ENCODE measurements at regions not wholly inside any gene's neighbourhood (a gene's known extent, or its start where the extent isn't known, plus 50 kb on each side); places are given as distances from the start of the nearest gene placed in this dataset.
A peak's percentile ranks its signal among the peaks of the same experiment; 100 is the strongest.

DNA sequence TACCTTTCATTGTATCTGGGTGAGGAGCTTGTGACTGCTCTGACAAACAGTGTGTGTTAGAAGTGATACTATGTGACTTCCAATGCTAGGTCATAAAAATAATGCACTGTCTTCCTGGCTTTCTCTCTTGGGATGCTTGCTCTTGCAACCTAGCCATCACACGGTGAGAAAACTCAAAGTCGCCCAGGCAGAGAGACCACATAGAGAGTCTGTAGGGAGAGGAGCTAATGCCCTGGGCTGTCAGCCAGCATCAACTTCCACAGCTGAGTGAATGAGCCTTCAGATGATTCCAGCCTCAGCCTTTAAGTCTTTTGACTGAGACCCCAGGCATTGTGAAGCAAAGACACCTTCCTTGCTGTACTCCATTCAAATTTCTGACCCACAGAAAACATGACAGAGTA, 220.6 kb upstream of the SGO1 start:
- Histone ChIP-seq H3K4me2 (no peak overlapping the region), H3K27me3 (ENCODE audit: insufficient read depth) (no peaks in the 10 kb centered on the region), H3K4me3 (no peak overlapping the region), H3K9me2 (ENCODE audit: insufficient read depth) (0 out of 2 replicates have a peak, but pooled peaks cover 6% of the 10 kb centered on the region), H3K36me3 (ENCODE audit: insufficient read depth) (no peaks in the 10 kb centered on the region), H4K20me1 (replicated peaks; ENCODE audit: insufficient read depth) (no peaks in the 10 kb centered on the region), H3K4me1 (ENCODE audit: insufficient read depth) (0 out of 2 replicates have a peak, but pooled peaks cover 6% of the 10 kb centered on the region), H3K27ac (ENCODE audit: low read depth) (no peak overlapping the region), H3F3A (replicated peaks; ENCODE audit: low read depth) (no peaks in the 10 kb centered on the region), H2AFZ (peak overlapping the region; percentile 83), H3K79me2 (replicated peaks; ENCODE audit: insufficient read depth) (no peaks in the 10 kb centered on the region)
- no peak overlapping the region for H3K27ac Mint-ChIP-seq
- TF ChIP-seq, protein P1, sequence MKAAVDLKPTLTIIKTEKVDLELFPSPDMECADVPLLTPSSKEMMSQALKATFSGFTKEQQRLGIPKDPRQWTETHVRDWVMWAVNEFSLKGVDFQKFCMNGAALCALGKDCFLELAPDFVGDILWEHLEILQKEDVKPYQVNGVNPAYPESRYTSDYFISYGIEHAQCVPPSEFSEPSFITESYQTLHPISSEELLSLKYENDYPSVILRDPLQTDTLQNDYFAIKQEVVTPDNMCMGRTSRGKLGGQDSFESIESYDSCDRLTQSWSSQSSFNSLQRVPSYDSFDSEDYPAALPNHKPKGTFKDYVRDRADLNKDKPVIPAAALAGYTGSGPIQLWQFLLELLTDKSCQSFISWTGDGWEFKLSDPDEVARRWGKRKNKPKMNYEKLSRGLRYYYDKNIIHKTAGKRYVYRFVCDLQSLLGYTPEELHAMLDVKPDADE (IDR thresholded peaks at IDR 0.05): no peak
- TF ChIP-seq, protein P2, sequence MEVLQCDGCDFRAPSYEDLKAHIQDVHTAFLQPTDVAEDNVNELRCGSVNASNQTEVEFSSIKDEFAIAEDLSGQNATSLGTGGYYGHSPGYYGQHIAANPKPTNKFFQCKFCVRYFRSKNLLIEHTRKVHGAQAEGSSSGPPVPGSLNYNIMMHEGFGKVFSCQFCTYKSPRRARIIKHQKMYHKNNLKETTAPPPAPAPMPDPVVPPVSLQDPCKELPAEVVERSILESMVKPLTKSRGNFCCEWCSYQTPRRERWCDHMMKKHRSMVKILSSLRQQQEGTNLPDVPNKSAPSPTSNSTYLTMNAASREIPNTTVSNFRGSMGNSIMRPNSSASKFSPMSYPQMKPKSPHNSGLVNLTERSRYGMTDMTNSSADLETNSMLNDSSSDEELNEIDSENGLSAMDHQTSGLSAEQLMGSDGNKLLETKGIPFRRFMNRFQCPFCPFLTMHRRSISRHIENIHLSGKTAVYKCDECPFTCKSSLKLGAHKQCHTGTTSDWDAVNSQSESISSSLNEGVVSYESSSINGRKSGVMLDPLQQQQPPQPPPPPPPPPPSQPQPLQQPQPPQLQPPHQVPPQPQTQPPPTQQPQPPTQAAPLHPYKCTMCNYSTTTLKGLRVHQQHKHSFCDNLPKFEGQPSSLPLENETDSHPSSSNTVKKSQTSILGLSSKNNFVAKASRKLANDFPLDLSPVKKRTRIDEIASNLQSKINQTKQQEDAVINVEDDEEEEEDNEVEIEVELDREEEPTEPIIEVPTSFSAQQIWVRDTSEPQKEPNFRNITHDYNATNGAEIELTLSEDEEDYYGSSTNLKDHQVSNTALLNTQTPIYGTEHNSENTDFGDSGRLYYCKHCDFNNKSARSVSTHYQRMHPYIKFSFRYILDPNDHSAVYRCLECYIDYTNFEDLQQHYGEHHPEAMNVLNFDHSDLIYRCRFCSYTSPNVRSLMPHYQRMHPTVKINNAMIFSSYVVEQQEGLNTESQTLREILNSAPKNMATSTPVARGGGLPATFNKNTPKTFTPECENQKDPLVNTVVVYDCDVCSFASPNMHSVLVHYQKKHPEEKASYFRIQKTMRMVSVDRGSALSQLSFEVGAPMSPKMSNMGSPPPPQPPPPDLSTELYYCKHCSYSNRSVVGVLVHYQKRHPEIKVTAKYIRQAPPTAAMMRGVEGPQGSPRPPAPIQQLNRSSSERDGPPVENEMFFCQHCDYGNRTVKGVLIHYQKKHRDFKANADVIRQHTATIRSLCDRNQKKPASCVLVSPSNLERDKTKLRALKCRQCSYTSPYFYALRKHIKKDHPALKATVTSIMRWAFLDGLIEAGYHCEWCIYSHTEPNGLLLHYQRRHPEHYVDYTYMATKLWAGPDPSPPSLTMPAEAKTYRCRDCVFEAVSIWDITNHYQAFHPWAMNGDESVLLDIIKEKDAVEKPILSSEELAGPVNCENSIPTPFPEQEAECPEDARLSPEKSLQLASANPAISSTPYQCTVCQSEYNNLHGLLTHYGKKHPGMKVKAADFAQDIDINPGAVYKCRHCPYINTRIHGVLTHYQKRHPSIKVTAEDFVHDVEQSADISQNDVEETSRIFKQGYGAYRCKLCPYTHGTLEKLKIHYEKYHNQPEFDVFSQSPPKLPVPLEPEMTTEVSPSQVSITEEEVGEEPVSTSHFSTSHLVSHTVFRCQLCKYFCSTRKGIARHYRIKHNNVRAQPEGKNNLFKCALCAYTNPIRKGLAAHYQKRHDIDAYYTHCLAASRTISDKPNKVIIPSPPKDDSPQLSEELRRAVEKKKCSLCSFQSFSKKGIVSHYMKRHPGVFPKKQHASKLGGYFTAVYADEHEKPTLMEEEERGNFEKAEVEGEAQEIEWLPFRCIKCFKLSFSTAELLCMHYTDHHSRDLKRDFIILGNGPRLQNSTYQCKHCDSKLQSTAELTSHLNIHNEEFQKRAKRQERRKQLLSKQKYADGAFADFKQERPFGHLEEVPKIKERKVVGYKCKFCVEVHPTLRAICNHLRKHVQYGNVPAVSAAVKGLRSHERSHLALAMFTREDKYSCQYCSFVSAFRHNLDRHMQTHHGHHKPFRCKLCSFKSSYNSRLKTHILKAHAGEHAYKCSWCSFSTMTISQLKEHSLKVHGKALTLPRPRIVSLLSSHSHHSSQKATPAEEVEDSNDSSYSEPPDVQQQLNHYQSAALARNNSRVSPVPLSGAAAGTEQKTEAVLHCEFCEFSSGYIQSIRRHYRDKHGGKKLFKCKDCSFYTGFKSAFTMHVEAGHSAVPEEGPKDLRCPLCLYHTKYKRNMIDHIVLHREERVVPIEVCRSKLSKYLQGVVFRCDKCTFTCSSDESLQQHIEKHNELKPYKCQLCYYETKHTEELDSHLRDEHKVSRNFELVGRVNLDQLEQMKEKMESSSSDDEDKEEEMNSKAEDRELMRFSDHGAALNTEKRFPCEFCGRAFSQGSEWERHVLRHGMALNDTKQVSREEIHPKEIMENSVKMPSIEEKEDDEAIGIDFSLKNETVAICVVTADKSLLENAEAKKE (CRISPR knock-in tag; IDR thresholded peaks at IDR 0.05): no peak
- TF ChIP-seq CREB1 (CRISPR knock-in tag; IDR thresholded peaks at IDR 0.05; ENCODE audit: low read depth): no peak
- TF ChIP-seq, protein P3, sequence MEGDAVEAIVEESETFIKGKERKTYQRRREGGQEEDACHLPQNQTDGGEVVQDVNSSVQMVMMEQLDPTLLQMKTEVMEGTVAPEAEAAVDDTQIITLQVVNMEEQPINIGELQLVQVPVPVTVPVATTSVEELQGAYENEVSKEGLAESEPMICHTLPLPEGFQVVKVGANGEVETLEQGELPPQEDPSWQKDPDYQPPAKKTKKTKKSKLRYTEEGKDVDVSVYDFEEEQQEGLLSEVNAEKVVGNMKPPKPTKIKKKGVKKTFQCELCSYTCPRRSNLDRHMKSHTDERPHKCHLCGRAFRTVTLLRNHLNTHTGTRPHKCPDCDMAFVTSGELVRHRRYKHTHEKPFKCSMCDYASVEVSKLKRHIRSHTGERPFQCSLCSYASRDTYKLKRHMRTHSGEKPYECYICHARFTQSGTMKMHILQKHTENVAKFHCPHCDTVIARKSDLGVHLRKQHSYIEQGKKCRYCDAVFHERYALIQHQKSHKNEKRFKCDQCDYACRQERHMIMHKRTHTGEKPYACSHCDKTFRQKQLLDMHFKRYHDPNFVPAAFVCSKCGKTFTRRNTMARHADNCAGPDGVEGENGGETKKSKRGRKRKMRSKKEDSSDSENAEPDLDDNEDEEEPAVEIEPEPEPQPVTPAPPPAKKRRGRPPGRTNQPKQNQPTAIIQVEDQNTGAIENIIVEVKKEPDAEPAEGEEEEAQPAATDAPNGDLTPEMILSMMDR (conservative IDR thresholded peaks at IDR 0.05; ENCODE audit: low read depth in 2 of 2): no peak
- no peak for TF ChIP-seq ZNF331 (CRISPR knock-in tag; IDR thresholded peaks at IDR 0.05; ENCODE audit: low read depth)
- no peak for TF ChIP-seq STAT1 (IDR thresholded peaks at IDR 0.05; ENCODE audit: unreplicated experiment)
- TF ChIP-seq POLR2AphosphoS5 (IDR thresholded peaks at IDR 0.05; ENCODE audit: low read depth): no peak
- TF ChIP-seq NANOG (IDR thresholded peaks at IDR 0.05; ENCODE audit: borderline replicate concordance): no peak
- TF ChIP-seq EZH2 (IDR thresholded peaks at IDR 0.05; ENCODE audit: low read depth, unreplicated experiment): no peak
- TF ChIP-seq JUNB (IDR thresholded peaks at IDR 0.05; ENCODE audit: unreplicated experiment): no peak
- TF ChIP-seq ZNF114 (CRISPR knock-in tag; IDR thresholded peaks at IDR 0.05): no peak
- no peak for TF ChIP-seq EZH2phosphoT487 (IDR thresholded peaks at IDR 0.05; ENCODE audit: unreplicated experiment)
- TF ChIP-seq, protein P4, sequence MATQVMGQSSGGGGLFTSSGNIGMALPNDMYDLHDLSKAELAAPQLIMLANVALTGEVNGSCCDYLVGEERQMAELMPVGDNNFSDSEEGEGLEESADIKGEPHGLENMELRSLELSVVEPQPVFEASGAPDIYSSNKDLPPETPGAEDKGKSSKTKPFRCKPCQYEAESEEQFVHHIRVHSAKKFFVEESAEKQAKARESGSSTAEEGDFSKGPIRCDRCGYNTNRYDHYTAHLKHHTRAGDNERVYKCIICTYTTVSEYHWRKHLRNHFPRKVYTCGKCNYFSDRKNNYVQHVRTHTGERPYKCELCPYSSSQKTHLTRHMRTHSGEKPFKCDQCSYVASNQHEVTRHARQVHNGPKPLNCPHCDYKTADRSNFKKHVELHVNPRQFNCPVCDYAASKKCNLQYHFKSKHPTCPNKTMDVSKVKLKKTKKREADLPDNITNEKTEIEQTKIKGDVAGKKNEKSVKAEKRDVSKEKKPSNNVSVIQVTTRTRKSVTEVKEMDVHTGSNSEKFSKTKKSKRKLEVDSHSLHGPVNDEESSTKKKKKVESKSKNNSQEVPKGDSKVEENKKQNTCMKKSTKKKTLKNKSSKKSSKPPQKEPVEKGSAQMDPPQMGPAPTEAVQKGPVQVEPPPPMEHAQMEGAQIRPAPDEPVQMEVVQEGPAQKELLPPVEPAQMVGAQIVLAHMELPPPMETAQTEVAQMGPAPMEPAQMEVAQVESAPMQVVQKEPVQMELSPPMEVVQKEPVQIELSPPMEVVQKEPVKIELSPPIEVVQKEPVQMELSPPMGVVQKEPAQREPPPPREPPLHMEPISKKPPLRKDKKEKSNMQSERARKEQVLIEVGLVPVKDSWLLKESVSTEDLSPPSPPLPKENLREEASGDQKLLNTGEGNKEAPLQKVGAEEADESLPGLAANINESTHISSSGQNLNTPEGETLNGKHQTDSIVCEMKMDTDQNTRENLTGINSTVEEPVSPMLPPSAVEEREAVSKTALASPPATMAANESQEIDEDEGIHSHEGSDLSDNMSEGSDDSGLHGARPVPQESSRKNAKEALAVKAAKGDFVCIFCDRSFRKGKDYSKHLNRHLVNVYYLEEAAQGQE (IDR thresholded peaks at IDR 0.05; ENCODE audit: unreplicated experiment): no peak
- no peak overlapping the region for H3K4me3 Mint-ChIP-seq
- H3K4me1 Mint-ChIP-seq: peaks cover 6% of the 10 kb centered on the region; the same call in 2 of the 3 replicates
- no peaks in the 10 kb centered on the region for H3K27me3 Mint-ChIP-seq (ENCODE audit: insufficient read depth, low read depth, poor library complexity)
- H3K36me3 Mint-ChIP-seq (ENCODE audit: low read depth): no peaks in the 10 kb centered on the region
- no peaks in the 10 kb centered on the region for H3K9me3 Mint-ChIP-seq
- DNase-seq (ENCODE audit: low spot score) (no peak), ATAC-seq (peak; percentile 55)
